Activated CD4-positive, alpha-beta T cell treated with anti-CD3 and anti-CD28 coated beads, Interleukin-2, Interleukin-6, amounts not matched to agents 100 ng/mL and 50 ng/mL, durations not matched to agents 16 hours and 8 hours (primary cell): ENCODE measurements at regions not wholly inside any gene's neighbourhood (a gene's known extent, or its start where the extent isn't known, plus 50 kb on each side); places are given as distances from the start of the nearest gene placed in this dataset.
A peak's percentile ranks its signal among the peaks of the same experiment; 100 is the strongest.
"Not testable (repeated sequence)": the region's sequence is repeated elsewhere in the genome, so short reads cannot be mapped to it uniquely, and the experiment has no call there.

Source experiments
- DNase-seq: peaks from one replicate; pipeline ENCODE4 v3.0.0-alpha.2; 2020

DNA sequence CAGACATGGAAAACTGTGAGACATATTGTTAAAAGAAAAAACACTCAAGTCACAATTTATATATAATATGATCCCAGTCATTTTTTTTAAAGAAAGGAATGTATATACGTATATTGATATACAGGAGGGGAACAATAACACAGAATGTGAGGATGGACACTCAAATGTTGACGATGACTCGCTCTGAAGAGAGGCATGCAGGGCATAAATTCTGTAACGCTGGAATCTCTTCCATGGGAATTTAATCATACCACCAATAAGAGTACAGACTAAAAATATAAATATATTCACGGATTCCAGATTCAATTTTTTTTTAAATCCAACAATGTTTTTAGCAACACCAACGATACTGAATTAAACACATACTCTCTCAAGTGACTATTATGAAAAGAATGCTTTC lies 106.9 kb upstream of the CCDC28A start:
- DNase-seq, result no peak

DNA sequence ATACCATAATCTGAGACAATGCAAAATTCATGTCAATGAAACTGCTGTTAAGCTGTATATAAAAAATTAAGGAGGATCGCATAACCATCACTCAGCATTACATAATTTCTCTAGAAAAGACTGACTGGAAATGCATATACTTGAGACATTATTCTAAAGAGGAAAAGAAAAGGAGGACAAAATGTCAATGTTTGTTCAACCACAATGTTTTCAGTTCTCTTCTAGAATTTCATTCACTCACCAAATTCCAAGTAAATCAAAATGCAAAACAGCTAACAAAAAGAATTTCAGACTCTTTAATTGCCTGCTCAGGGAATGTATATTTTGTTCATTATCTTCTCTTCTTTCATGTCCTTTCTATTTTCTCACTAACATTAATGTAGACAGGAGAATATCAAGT lies 106.2 kb upstream of the CCDC28A start:
- DNase-seq, result no peak

DNA sequence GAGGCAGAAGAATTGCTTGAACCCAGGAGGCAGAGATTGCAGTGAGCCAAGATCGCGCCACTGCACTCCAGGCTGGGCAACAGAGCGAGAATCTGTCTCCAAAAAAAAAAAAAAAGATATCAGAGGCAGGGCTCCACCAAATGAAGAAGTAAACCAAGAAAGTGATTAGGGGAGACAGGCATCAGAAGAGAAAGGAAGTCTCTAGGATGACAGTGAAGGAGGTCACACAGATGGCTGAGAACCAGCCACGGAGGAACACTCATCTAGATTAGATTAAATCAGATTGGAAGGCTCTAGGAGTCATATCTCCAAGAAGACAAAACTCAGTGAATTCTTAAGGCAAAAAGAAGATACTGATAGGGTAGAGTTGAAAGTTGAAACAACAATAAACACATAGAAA lies 102.2 kb upstream of the CCDC28A start:
- DNase-seq, result no peak

- no peak for DNase-seq
Measured at GRCh38 chr6:138673346-138674014, 100.1 kb upstream of the CCDC28A start.

- DNase-seq, result not testable (repeated sequence)
Measured at GRCh38 chr6:138674444-138674843, 99.1 kb upstream of the CCDC28A start.

DNA sequence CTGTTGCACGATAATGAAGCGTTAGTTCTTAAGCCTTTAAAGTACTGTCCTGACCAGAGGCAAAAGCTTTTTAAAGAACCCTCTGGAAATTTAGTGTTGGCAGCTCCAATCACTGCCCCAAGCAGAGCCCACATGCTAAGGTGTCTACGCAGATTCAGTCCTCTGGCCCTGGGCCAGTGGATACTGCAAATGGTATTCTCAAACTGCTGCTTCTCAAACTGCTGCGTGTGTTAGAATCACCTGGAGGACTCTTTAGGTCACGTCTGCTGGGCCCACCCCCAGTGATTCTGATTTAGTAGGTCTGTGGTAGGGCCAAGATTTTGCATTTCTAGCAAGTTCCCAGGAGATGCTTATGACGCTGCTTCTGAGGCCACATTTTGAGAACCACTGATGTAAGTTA lies 96.0 kb upstream of the CCDC28A start:
- DNase-seq, result no peak

DNA sequence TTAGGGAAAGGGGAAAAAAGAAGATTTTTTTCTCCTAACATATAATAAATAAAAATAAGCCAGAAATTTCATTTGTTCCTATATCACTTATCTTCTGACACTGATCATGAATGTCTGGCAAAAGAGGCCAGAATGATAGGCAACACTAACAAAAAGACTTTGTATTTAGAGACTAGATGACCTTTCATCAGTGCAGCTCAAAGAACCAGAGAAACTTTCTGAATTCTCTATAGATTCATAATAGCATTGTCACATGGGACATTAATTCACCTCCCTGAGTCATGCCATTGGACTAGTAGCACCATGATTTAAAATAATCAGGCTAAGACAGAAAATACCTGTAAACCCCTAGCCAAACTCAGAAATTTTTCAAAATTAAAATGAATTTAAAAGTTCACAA lies 95.4 kb upstream of the CCDC28A start:
- no peak for DNase-seq

DNA sequence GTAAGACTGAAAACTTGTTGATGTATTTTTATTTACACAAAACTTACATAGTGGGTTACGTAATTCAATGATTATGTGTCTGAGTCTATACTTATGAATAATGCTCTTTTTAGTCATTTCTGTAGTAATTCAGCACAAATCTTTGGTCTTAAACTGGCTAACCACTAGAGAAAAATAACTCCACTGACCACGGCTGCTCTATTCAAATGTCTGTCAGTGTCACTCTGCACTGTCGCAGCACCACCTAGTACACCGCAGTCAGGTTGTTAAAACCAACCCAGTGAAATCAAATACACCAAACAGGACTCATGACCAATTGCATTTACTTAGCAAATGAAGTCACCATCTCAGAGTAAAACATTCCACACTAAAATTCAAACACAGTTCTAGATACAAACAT lies 93.5 kb upstream of the CCDC28A start:
- DNase-seq, result no peak

- DNase-seq, result no peak
Measured at GRCh38 chr6:138681627-138682026, 91.9 kb upstream of the CCDC28A start.

DNA sequence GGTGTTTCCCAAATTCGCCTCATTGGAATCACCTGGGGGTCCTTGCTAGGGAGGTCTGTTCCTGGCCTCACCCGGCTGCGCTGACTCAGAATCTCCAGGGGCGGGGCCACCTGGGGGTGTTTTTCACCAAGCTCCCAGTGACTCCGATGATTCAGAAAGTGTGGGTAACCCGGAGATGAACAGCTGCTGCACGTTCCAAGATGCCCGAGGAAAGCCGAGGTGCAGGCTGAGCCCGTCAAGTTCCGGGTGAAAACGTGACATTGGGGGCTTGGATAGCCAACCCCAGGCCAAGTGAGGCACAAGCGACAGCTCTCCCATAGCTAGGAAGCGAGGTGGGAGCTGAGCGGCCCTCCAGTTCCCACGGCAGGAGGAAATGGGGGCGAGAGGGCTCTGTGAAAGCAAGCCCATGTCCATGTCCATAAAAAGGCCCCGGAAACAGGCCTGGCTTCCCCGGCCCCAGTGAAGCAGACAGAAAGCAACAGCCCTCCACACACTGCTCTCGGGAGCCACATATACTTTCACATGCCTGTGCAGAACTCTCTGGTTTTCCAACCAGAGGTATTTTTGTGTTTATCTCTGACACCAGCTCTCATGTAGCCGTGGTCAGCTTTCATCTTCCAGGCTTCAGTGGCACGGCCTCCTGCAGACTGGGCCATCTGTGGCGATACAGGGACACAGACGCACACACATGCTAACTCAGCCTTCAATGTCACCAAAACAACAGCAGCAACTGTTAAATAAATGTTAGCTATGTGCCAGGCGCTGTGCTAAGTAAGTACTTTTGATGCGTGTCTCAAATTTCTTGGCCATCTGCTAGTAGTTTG lies 90.7 kb upstream of the CCDC28A start:
- DNase-seq, result no peak

GRCh38 chr6:138685257-138685656 lies 88.3 kb upstream of the CCDC28A start:
- no peak for DNase-seq

DNA sequence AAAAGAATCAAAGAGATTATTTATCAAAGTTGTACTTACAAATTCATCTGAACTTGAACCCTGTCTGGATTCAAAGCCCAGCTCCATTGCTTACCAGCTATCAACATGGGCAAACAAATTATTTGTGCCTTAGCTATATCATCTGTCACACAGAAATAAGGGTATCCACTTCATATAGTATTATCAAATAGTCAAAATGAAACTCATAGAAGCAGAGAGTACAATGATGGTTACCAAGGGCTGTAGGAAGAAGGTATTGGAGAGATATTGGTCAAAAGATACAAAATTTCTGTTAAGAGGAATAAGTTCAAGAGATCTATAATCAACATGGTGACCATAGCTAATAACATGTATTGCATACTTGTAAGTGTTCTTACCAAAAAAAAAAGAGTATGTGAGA lies 87.8 kb upstream of the CCDC28A start:
- no peak for DNase-seq

GRCh38 chr6:138688580-138688979 lies 85.0 kb upstream of the CCDC28A start:
- no peak for DNase-seq

GRCh38 chr6:138689849-138690248 lies 83.7 kb upstream of the CCDC28A start:
- DNase-seq, result no peak

DNA sequence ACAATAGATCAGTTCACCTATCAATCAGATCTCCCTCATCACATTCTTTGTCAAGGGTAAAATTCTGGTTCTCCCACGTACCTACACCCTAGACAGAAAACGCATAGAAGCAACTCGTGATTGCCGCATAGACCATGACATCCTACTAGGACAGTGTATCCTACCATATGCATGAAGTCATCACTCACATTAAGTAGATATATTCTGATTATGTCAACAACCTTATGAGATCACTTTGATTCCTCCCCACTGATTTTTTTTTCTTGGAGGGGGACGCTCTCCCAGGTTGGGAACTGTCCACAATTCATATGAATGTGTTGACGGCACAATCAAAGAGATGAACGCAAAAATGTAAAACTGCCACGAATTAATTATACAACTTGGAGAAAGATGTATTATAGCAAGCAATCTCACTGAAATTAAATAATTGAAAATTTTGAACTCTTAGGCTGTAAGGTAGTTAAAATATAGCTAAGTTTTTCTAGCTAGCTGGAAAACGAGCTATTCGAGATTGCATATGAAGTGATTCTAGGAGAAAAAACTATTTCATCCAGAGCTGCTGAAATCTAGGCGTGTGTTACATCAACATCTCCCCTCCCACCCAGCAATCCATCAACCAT lies 82.5 kb upstream of the CCDC28A start:
- no peak for DNase-seq

- no peak for DNase-seq
Measured at GRCh38 chr6:138691595-138692057, 81.9 kb upstream of the CCDC28A start.

GRCh38 chr6:138692058-138692977 lies 81.3 kb upstream of the CCDC28A start:
- DNase-seq, result peak; percentile 67

- peak; percentile 39 for DNase-seq
Measured at GRCh38 chr6:138692978-138693909, 80.3 kb upstream of the CCDC28A start.

GRCh38 chr6:138695193-138695592 lies 78.4 kb upstream of the CCDC28A start:
- no peak for DNase-seq

DNA sequence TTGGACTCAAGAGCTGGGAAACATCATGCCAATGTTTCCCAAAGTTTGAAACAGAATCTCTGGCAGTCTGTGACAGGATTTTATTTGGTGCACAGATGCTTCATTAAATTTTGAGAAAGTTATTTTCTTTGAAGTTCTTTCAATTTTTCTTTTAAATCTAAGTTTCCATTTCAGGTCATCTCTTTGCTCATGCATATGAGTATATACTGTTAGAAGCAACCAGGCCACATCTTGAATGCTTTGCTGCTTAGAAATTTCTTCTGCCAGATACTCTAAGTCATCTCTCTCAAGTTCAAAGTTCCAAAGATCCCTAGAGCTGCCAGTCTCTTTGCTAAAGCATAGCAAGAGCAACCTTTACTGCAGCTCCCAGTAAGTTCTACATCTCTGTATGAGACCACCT lies 59.1 kb upstream of the CCDC28A start:
- no peak for DNase-seq

- DNase-seq, result no peak
Measured at GRCh38 chr6:138716013-138716412, 57.6 kb upstream of the CCDC28A start.
